Fibroblast of the aortic adventitia (primary cell): ENCODE measurements at regions not wholly inside any gene's neighbourhood (a gene's known extent, or its start where the extent isn't known, plus 50 kb on each side); places are given as distances from the start of the nearest gene placed in this dataset.

Experiments
- DNase-seq: peaks from one replicate; pipeline ENCODE4 v3.0.0-alpha.2; 2010; ENCODE audit warnings: low read depth
- H3K4me3 ChIP-seq: 2 replicates; pipeline ENCODE4 v1.5.1; 2011; ENCODE audit warnings: low read depth, mild to moderate bottlenecking, control low read depth, low read length, moderate library complexity
- CTCF ChIP-seq: IDR thresholded peaks from 2 replicates; pipeline ENCODE4 v1.5.1; 2011; ENCODE audit warnings: mild to moderate bottlenecking, low read length, control low read depth, inconsistent platforms; ENCODE audit not compliant: insufficient read depth

- DNase-seq: no peak
- H3K4me3 ChIP-seq: no peak overlapping the region
- no peak for TF ChIP-seq CTCF
Observed at GRCh38 chr9:108675708-108676107, 180.1 kb downstream of the ACTL7B start.

GRCh38 chr9:108674766-108675530, 180.8 kb downstream of the ACTL7B start:
- DNase-seq: no peak
- TF ChIP-seq CTCF: no peak
- H3K4me3 ChIP-seq: no peak overlapping the region

- no peak for DNase-seq
- no peak overlapping the region for H3K4me3 ChIP-seq
- no peak for TF ChIP-seq CTCF
Observed at GRCh38 chr9:108673386-108673785, 182.4 kb downstream of the ACTL7B start.

- TF ChIP-seq CTCF: no peak
- DNase-seq: no peak
Observed at GRCh38 chr9:108672475-108673190, 183.2 kb downstream of the ACTL7B start.

GRCh38 chr9:108671794-108672193, 184.0 kb downstream of the ACTL7B start:
- no peak for DNase-seq
- no peak overlapping the region for H3K4me3 ChIP-seq
- no peak for TF ChIP-seq CTCF

More at GRCh38 chr9:108672475-108673190, 183.2 kb downstream of the ACTL7B start:
- no peak overlapping the region for H3K4me3 ChIP-seq

GRCh38 chr9:108671176-108671575, 184.6 kb downstream of the ACTL7B start:
- DNase-seq: peak; percentile 34
- no peak overlapping the region for H3K4me3 ChIP-seq
- TF ChIP-seq CTCF: peak; percentile 33

- no peak for DNase-seq
- TF ChIP-seq CTCF: no peak
- no peak overlapping the region for H3K4me3 ChIP-seq
Observed at GRCh38 chr9:108668938-108669335, 186.8 kb downstream of the ACTL7B start.
